Ramos (cell line): ENCODE measurements at regions not wholly inside any gene's neighbourhood (a gene's known extent, or its start where the extent isn't known, plus 50 kb on each side); places are given as distances from the start of the nearest gene placed in this dataset.
"Not testable (repeated sequence)": the region's sequence is repeated elsewhere in the genome, so short reads cannot be mapped to it uniquely, and the experiment has no call there.

ENCODE experiments used
- in situ Hi-C: fragments of 300-500 bp; cut with MboI; formaldehyde crosslinking; loops from one replicate; pipeline ENCODE4 v1.14.3; 2022; ENCODE audit warnings: low sequenced_read_pairs; ENCODE audit not compliant: unreplicated experiment

- in situ Hi-C loops: no loop called here
Observed at GRCh38 chr10:65125212-65125611, 1604.0 kb downstream of the REEP3 start.

DNA sequence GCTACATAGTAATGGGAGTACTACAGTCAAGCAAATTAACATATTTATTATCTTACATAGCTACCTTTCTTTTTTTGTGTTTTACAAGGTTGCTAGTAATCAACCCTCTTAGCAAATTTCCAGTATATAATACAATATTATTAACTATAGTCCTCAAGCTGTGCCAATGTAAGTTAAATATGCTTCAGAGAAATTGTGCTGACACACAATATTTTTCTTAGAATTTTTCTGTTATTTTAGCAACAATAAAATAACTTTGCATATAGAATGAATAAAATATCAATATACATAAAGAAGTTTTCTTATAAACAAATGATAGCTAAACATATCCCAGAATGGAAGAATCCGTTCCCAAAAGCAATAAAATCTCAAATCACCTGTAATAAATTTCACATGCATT, 1605.1 kb downstream of the REEP3 start:
- in situ Hi-C loops: no loop called here

GRCh38 chr10:65128277-65128676, 1607.1 kb downstream of the REEP3 start:
- in situ Hi-C loops: no loop called here

GRCh38 chr10:65130162-65130758, 1609.1 kb downstream of the REEP3 start:
- in situ Hi-C loops: no loop called here

DNA sequence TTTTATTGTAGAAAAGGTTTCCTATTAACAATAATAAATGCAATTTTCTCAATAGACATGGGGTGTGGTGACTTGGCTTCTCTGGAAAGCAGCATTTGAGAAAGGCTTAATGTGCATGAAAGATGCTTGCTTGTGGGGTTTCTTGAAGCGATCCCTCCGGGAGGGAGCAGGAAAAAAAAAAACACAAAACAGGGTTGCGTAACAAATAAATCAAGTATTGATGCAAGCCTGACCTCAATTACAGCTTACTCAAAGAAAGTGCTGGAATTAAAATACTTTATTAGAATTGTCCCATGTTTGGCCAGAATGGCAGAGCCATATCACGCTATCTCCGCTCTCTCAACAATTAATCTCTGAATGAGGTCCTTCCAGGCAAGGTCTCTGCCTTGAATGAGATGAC, 1612.5 kb downstream of the REEP3 start:
- in situ Hi-C loops: no loop called here

DNA sequence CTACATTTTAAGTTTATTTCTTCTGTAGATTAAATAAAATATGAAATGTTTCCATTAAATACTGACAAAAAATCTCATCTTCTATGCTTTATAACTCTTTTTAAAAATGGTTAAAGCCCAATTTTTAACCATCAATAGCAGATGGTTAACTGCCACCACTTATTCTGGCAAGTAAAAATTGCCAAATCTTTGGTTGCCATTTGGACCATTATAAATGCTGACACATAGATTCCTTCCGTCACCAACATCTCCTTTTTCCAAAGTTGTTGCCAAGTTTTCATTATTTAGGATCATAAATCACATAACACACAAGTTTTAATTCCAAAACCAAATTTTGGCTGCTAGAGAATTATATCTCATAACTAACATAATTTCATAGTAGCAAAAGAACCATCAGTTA, 1614.3 kb downstream of the REEP3 start:
- in situ Hi-C loops: no loop called here

DNA sequence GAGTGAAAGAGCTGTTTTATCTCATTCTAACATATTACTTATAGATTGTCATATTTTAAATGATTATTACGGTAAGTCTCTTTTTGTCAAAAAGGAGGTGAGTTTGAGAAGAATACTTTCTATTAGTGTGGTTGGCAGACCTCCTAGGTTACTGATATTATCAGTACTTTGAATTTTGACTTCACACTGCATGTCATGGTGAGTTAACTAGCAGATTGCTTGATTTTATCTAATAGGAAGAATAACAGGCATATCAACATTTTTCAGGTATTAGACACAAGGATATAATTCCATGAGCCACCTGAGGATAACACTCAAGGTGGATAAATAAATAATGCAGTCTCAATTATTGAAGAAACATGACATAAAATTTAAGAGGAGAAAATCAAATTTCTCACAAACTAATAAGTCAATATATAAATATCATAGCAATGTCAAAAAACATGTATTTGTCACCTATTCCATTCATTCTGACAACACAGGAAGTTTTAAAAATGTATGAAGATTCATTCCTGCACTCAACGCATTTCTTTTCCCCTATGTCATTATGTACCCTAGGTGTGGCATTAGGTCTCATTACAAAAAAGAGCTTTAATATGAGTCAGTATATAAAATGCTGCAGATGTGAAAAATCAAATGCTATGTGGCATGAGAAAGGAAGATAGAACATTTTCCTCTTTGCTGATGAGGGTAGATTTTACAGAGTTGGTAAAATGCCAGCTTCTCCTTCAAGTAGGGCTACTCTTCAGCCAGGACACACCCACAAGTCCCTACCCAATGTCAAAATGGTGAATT, 1621.6 kb downstream of the REEP3 start:
- in situ Hi-C loops: no loop called here

- in situ Hi-C loops: no loop called here
Observed at GRCh38 chr10:65143723-65144122, 1622.5 kb downstream of the REEP3 start.

- in situ Hi-C loops: no loop called here
Observed at GRCh38 chr10:65149878-65150277, 1628.7 kb downstream of the REEP3 start.

- in situ Hi-C loops: no loop called here
Observed at GRCh38 chr10:65166272-65166671, 1645.1 kb downstream of the REEP3 start.

- in situ Hi-C loops: no loop called here
Observed at GRCh38 chr10:65172249-65172648, 1651.0 kb downstream of the REEP3 start.

GRCh38 chr10:65176994-65177393, 1655.8 kb downstream of the REEP3 start:
- in situ Hi-C loops: no loop called here

DNA sequence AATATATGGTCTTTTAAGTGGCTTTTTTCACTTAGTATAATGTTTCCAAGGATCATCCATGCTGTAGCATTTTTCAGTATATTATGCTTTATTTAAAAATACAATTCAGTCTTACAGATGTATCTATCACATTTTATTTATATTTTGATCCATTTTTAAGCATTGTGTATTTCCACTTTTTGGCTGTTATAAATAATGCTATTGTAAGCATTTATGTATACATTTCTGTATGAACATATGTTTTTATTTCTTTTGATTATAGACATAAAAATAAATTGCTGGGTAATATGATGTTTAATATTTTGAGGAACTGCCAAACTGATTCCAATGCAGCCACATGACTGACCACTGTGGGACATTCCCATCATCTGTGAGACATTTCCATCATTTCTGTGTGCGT, 1662.0 kb downstream of the REEP3 start:
- in situ Hi-C loops: no loop called here

DNA sequence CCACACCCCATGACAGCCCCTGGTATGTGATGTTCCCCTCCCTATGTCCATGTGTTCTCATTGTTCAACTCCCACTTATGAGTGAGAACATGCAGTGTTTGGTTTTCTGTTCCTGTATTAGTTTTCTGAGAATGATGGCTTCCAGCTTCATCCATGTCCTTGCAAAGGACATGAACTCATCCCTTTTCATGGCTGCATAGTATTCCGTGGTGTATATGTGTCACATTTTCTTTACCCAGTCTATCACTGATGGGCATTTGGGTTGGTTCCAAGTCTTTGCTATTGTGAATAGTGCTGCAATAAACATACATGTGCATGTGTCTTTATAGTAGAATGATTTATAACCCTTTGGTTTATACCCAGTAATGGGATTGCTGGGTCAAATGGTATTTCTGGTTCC, 1665.5 kb downstream of the REEP3 start:
- in situ Hi-C loops: not testable (repeated sequence)

GRCh38 chr10:65194126-65194525, 1672.9 kb downstream of the REEP3 start:
- in situ Hi-C loops: no loop called here

GRCh38 chr10:65194555-65194954, 1673.4 kb downstream of the REEP3 start:
- in situ Hi-C loops: no loop called here

DNA sequence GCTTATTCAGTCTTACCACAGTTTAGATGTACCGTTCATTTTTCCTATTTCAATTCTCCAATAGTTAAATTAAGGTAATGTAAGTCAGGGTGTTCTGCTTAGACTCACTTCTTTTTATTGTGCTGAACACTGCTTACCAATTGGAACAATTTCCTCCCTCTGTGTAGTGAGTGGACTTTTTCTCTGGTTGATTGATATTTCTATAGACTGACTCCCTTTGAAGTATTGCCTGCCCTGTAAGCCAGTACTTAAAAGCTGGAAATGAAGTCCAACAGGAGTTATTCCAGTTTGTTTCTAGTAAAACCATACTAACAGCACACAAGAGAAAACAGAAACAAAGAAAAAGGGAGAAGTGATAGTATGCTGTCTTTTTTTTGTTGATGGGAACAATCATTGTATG, 1674.9 kb downstream of the REEP3 start:
- in situ Hi-C loops: no loop called here

DNA sequence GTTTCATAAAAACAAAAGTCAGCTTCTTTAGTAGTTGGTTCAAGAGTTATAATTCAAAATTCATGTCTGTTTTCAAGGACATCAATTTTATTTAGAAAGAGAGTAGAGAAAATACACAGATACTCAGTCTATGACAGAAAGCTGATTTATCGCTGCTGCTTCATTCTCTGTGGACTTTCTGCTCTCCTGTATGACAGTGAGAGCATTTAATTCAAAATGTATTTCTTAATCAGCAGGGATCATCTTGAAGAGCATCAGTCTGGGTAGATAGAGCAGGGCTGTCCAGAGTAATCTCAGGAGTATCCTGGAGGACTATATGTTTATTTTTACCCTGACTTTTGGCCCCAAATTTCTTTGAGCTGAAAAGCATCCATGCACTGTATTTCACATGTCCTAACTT, 1676.7 kb downstream of the REEP3 start:
- in situ Hi-C loops: no loop called here

DNA sequence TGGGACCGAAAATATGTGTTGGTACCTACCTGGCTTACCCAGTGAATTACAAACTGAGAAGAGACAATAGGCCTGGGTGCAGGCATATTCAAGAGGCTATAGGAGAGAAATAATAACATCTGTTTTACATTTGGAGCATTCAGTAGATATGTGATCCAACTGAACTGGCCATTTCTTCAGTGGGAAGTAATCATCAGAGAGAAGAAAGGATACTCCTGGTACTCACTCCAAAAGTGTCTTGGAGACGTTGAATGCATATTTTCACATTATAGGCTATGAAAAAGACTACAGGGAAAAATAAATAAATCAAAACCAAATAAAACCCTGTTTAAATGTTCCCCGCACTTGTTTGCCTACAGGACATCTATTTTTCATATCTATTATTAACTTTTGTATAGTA, 1680.3 kb downstream of the REEP3 start:
- in situ Hi-C loops: no loop called here

GRCh38 chr10:65204999-65205398, 1683.8 kb downstream of the REEP3 start:
- in situ Hi-C loops: no loop called here

DNA sequence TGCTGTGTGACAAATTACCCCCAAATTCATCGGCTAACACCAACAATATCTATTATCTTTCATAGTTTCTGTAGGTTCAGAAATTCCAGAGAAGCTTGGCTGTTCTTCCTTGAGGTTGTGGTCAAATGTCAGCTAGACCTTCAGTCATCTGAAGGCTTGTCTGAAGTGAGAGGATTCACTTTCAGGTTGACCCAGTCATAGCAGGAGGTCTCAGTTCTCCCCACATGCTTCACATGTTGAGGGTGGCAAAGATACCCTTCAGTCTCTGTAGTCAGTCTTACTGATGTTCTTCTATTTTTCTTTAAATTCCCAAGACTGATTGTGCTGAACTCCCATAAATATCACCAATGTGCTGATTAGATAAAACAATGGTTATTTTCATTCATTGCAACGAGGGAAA, 1692.0 kb downstream of the REEP3 start:
- in situ Hi-C loops: no loop called here

DNA sequence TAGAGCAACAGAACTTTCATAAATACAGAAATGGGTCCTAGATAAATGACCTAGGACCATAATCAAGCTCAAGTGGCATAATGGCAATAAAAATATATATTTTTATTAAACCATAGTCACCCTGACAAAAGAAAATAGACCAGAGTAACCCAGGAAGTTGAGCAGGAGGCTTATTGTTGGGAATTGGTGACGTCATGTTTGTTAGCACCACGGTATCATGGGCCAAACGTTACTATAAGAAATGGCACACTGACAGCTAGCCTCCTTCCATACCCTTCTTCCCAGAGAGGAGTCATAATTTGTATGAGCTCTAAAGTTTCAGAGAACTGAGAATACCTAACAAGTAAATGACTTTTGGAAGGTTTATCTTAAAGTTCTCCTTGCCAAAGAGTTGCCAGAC, 1698.2 kb downstream of the REEP3 start:
- in situ Hi-C loops: no loop called here
